ENCODE measurements at regions not wholly inside any gene's neighbourhood (a gene's known extent, or its start where the extent isn't known, plus 50 kb on each side); places are given as distances from the start of the nearest gene placed in this dataset.

DNA sequence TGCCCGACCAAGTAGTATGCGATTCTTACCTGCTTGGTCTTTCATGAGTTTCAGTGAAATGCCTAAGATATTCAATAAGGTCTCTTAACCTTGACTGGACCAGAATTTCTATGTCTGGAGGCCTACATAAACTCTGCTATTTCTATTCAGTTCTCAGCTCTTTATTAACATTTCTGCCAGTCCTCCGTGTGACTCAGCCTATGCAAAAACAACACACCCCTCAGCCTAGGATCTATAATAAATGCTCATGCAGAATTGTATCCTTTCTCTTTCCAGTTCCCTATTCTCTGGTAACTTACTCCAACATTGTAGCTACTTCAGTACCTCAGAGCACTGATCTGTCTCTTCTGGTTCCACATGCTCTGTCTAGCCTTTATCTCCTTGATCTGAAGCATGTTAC lies 1507.4 kb downstream of the CDH11 start:
- DNase-seq (no peak), ATAC-seq (no peak)
- no peak overlapping the region for H3K4me3 ChIP-seq
- WGBS, 4 donors: 79 to 91% (median 89%) methylated on average over 3 of the region's 3 CpGs
- H3K27ac ChIP-seq: no peak overlapping the region
- no peaks in the 10 kb centered on the region for H3K27me3 ChIP-seq
- H3K36me3 ChIP-seq: no peaks in the 10 kb centered on the region
- TF ChIP-seq POLR2A (IDR thresholded peaks at IDR 0.05): no peak
- TF ChIP-seq, protein P1, sequence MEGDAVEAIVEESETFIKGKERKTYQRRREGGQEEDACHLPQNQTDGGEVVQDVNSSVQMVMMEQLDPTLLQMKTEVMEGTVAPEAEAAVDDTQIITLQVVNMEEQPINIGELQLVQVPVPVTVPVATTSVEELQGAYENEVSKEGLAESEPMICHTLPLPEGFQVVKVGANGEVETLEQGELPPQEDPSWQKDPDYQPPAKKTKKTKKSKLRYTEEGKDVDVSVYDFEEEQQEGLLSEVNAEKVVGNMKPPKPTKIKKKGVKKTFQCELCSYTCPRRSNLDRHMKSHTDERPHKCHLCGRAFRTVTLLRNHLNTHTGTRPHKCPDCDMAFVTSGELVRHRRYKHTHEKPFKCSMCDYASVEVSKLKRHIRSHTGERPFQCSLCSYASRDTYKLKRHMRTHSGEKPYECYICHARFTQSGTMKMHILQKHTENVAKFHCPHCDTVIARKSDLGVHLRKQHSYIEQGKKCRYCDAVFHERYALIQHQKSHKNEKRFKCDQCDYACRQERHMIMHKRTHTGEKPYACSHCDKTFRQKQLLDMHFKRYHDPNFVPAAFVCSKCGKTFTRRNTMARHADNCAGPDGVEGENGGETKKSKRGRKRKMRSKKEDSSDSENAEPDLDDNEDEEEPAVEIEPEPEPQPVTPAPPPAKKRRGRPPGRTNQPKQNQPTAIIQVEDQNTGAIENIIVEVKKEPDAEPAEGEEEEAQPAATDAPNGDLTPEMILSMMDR (IDR thresholded peaks at IDR 0.05): no peak
- H3K4me1 ChIP-seq: peaks cover 0 to 6% (median 0%) of the 10 kb centered on the region in 12 donors
- H3K9me3 ChIP-seq: peaks cover 0 to 15% (median 5%) of the 10 kb centered on the region in 12 donors
- intact Hi-C loops (cut with DNase I): no loop called here

DNA sequence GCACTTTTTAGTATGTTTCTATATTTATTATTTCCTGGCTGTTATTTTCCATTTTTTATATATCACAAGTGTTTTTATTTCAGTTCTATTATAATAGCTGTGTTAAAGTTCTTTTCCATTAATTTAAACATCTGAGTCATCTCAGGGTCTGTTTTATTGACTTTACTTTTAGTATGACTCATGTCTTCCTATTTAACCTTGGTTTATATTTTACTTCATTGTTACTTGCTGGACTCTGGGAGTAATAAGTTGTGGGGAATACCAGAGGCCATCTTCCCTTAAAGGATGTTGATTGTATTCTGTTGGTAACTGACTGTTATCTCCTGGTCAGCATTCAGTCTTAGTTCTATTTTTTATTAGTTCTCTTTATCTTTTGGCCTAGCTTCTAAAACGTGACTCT lies 1508.2 kb downstream of the CDH11 start:
- Histone ChIP-seq H3K27me3 (no peaks in the 10 kb centered on the region), H3K9me3 (peaks cover 0 to 15% (median 5%) of the 10 kb centered on the region in 12 donors), H3K27ac (no peak overlapping the region), H3K4me3 (no peak overlapping the region), H3K36me3 (no peaks in the 10 kb centered on the region), H3K4me1 (peaks cover 0 to 6% (median 0%) of the 10 kb centered on the region in 12 donors)
- DNase-seq: no peak
- intact Hi-C loops (cut with DNase I): no loop called here
- no peak for TF ChIP-seq POLR2A (IDR thresholded peaks at IDR 0.05)
- TF ChIP-seq, protein P1 (IDR thresholded peaks at IDR 0.05): no peak
- ATAC-seq: no peak
- WGBS, 4 donors: 9 to 19% (median 12%) methylated on average over 1 of the region's 1 CpG

DNA sequence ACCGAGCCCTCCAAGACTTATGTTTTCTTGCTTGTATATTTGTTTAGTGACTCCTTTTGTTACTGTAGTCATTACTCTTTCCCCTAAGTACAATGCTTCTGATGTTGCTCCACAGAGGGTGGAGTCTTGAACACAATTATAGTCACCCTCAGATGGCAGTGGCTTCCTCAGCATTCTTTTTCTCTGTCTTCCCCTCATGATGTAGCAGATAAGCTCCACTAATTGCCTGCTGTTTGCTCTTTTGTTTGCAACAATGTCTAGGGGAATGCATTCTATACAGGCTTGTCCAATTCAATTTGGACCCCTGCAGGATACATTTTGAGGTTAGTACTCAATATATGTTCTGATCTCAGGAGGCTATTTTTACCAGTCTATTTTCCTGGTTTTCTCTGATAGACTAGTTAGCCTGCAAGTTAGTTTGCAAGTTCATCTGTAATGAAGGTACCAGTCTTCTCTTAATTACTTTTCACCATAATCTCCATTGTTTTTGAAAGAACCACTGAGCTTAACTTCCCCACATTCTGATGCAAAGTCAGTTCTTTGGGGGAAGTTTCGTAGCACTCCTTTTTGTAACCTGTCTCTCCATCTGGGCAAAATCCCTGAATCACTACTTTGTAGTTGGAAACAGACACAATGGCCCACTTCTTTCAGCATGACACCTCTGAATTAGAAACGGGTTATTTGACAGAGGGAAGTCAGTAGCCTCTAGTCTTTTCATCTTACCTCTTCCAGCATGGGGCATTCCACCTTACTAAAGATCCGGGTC lies 1509.2 kb downstream of the CDH11 start:
- Histone ChIP-seq H3K27ac (no peak overlapping the region), H3K4me1 (peaks cover 0 to 6% (median 0%) of the 10 kb centered on the region in 12 donors), H3K36me3 (no peaks in the 10 kb centered on the region), H3K4me3 (no peak overlapping the region), H3K27me3 (no peaks in the 10 kb centered on the region), H3K9me3 (peaks cover 0 to 15% (median 5%) of the 10 kb centered on the region in 12 donors)
- intact Hi-C loops (cut with DNase I): no loop called here
- no peak for ATAC-seq
- 83 to 88% (median 87%) methylated on average over 4 of the region's 4 CpGs for WGBS, 4 donors
- TF ChIP-seq, protein P1 (IDR thresholded peaks at IDR 0.05): no peak
- no peak for TF ChIP-seq POLR2A (IDR thresholded peaks at IDR 0.05)
- no peak for DNase-seq

DNA sequence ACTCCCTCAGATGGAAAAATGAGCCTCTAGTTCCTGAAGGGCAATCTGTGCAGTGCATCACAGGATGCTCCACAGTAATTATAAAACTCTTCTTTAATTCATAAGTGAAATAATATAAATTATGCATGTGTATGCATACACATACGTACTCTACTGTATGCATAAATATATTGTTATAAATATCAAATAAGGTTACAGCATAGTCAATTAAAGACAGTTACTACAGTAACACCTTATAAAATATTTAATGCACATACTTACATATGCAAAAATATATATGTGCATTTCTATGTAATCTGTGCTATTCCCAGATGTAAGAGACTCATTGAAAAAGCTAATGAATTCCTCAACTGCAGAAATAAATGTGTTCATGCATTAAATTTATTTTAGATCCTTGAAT lies 1515.1 kb downstream of the CDH11 start:
- DNase-seq (no peak), ATAC-seq (no peak)
- H3K27ac ChIP-seq: no peak overlapping the region
- TF ChIP-seq POLR2A (IDR thresholded peaks at IDR 0.05): no peak
- TF ChIP-seq, protein P1 (IDR thresholded peaks at IDR 0.05): no peak
- H3K27me3 ChIP-seq: no peaks in the 10 kb centered on the region
- no peak overlapping the region for H3K4me3 ChIP-seq
- intact Hi-C loops (cut with DNase I): no loop called here
- no peaks in the 10 kb centered on the region for H3K36me3 ChIP-seq
- 79 to 88% (median 85%) methylated on average over 1 of the region's 1 CpG for WGBS, 4 donors
- H3K4me1 ChIP-seq: peaks cover 0 to 6% (median 0%) of the 10 kb centered on the region in 12 donors
- peaks cover 0 to 14% (median 5%) of the 10 kb centered on the region in 12 donors for H3K9me3 ChIP-seq
